ENCODE measurements at regions not wholly inside any gene's neighbourhood (a gene's known extent, or its start where the extent isn't known, plus 50 kb on each side); places are given as distances from the start of the nearest gene placed in this dataset.

- ChIA-PET POLR2A (no interaction called here), CTCF (interaction anchor here (1.3 kb wide), 1 partner anchor 13 kb away, joined by 3 read pairs; no protein-coding TSS in a partner anchor)
- peak; percentile 41 for DNase-seq (ENCODE audit: extremely low spot score)
- no peak for TF ChIP-seq CTCF (IDR thresholded peaks at IDR 0.05; ENCODE audit: control extremely low read depth, extremely low read depth, low read depth, missing control alignments)
These were observed 163.9 kb upstream of the RASA1 start for GRCh38 chr5:87103616-87104287.

- CTCF ChIA-PET, result no interaction called here
- POLR2A ChIA-PET, result interaction anchor here (0.5 kb wide), 1 partner anchor 278 kb away, joined by 4 read pairs; no protein-coding TSS in a partner anchor
- DNase-seq (ENCODE audit: extremely low spot score), result no peak
- no peak for TF ChIP-seq CTCF (IDR thresholded peaks at IDR 0.05; ENCODE audit: control extremely low read depth, extremely low read depth, low read depth, missing control alignments)
These were observed 162.1 kb upstream of the RASA1 start for GRCh38 chr5:87105577-87105976.

GRCh38 chr5:87109746-87110145 is 157.9 kb upstream of the RASA1 start:
- ChIA-PET POLR2A (no interaction called here), CTCF (interaction anchor here (1.2 to 2.9 kb wide), 3 partner anchors 10 to 14 kb away, joined by 4 to 9 read pairs (median 4); no protein-coding TSS in a partner anchor)
- DNase-seq (ENCODE audit: extremely low spot score), result no peak
- TF ChIP-seq CTCF (IDR thresholded peaks at IDR 0.05; ENCODE audit: control extremely low read depth, extremely low read depth, low read depth, missing control alignments), result no peak

GRCh38 chr5:87110721-87111120 is 157.0 kb upstream of the RASA1 start:
- no peak for TF ChIP-seq CTCF (IDR thresholded peaks at IDR 0.05; ENCODE audit: control extremely low read depth, extremely low read depth, low read depth, missing control alignments)
- POLR2A ChIA-PET, result no interaction called here
- CTCF ChIA-PET, result interaction anchor here (1.2 to 2.9 kb wide), 3 partner anchors 9 to 24 kb away, joined by 3 to 9 read pairs (median 4); no protein-coding TSS in a partner anchor
- DNase-seq (ENCODE audit: extremely low spot score), result no peak

- CTCF ChIA-PET, result interaction anchor here (1.8 kb wide), 1 partner anchor 10 kb away, joined by 6 read pairs; no protein-coding TSS in a partner anchor
These were observed 153.8 kb upstream of the RASA1 start for GRCh38 chr5:87113861-87114260.

GRCh38 chr5:87114631-87115030 is 153.1 kb upstream of the RASA1 start:
- CTCF ChIA-PET, result no interaction called here
- POLR2A ChIA-PET, result no interaction called here
- no peak for DNase-seq (ENCODE audit: extremely low spot score)
- no peak for TF ChIP-seq CTCF (IDR thresholded peaks at IDR 0.05; ENCODE audit: control extremely low read depth, extremely low read depth, low read depth, missing control alignments)

More at GRCh38 chr5:87113861-87114260, 153.8 kb upstream of the RASA1 start:
- POLR2A ChIA-PET, result no interaction called here
- no peak for DNase-seq (ENCODE audit: extremely low spot score)
- TF ChIP-seq CTCF (IDR thresholded peaks at IDR 0.05; ENCODE audit: control extremely low read depth, extremely low read depth, low read depth, missing control alignments), result no peak
